HEK293T (cell line): ENCODE measurements at regions not wholly inside any gene's neighbourhood (a gene's known extent, or its start where the extent isn't known, plus 50 kb on each side); places are given as distances from the start of the nearest gene placed in this dataset.

Experiments
- CTBP1 ChIP-seq: fragments of 450-650 bp; IDR thresholded peaks from 2 replicates; pipeline ENCODE4 v1.6.1; 2016; ENCODE audit warnings: borderline replicate concordance
- FOXA1 ChIP-seq: fragments of 450-650 bp; IDR thresholded peaks from 2 replicates; pipeline ENCODE4 v1.6.1; 2016; ENCODE audit warnings: mild to moderate bottlenecking
- HDGF ChIP-seq: fragments of 450-650 bp; IDR thresholded peaks from 2 replicates; pipeline ENCODE4 v1.6.1; 2017; ENCODE audit warnings: antibody characterized with exemption, borderline replicate concordance
- NFRKB ChIP-seq: fragments of 450-650 bp; IDR thresholded peaks from 2 replicates; pipeline ENCODE4 v1.6.1; 2016; ENCODE audit warnings: mild to moderate bottlenecking, moderate library complexity

DNA sequence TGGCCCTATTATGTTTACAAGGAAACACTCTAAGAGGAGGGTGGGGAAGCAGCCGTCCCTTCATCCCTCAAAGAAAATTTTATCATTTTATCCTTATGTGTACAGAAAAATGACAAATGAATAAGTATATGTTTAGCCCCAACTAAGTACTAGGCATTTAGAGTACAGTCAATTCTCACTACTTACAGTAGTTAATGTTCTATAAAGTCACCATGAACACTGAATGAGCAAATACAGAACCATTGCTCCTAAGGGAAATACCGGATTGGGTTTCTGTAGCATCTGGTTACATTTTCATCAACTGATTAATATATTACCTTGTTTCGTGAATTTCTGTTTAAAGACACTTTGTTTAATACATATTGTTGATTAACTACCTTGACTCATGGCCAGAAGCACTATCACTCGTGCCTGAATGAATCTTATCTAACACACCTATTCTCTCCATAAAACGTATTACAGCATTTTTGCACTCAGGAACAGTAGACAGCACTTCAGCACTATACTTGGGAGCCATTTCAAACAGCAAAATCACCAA, 109.3 kb downstream of the ASB9 start:
- no peak for TF ChIP-seq CTBP1
- no peak for TF ChIP-seq NFRKB
- no peak for TF ChIP-seq HDGF
- TF ChIP-seq FOXA1 = no peak
